ENCODE measurements at regions not wholly inside any gene's neighbourhood (a gene's known extent, or its start where the extent isn't known, plus 50 kb on each side); places are given as distances from the start of the nearest gene placed in this dataset.

- no peak for DNase-seq
Measured at GRCh38 chr1:209506101-209506500, 77.4 kb upstream of the CAMK1G start.

- DNase-seq = no peak
Measured at GRCh38 chr1:209509039-209509438, 74.5 kb upstream of the CAMK1G start.

- DNase-seq = no peak
Measured at GRCh38 chr1:209510063-209510462, 73.5 kb upstream of the CAMK1G start.

DNA sequence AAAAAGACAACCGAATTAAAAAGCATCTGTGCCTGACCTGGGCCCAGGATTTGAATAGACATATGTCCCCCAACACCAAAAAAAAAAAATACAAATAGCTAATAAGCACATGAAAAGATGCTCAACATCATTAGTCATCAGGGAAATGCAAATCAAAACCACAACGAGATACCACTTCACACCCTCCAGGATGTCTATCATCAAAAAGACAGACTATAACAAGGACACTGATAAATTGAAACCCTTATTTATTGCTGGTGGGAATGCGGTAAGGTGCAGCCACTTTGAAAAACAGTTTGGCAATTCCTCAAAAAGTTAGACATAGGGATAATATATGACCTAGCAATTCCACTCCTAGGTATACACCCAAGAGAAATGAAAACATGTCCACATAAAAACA lies 72.3 kb upstream of the CAMK1G start:
- DNase-seq = no peak

DNA sequence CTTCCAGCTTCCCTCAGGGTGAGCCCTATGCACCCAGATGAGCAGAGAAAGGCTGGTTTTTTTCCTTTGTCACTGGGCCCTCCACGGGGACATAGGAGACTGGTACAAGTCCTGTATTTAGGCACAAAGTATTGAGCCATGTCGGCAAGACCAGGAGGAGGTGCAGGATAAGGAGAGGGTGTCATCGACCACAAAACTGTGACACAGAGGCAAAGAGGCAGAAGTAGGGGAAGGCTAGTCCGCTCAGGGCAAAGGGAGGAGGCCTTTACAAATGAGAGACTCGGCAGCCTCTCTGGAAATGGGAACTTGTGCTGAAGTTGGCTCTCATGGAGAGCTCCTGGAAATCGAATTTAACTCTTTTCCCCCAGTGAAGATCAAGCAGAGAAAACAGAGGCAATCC lies 70.7 kb upstream of the CAMK1G start:
- no peak for DNase-seq

DNA sequence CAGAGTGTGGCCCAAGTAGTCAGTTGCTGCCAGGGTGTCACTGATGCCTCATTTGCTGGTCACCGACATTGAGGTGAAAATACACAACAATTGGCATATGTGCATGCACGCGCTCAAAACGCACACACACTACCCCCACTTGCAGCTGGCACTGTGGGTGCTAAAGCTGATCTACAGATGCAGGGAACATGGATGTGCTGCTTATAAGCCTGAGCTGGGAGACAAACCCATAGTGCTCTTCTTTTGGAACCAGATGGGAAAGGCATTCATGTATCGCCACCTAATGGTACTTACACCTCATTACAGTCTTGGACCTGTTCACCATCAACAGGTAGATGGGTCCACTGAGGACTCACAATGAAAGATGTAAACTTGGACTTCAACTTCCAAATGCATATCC lies 70.3 kb upstream of the CAMK1G start:
- peak; percentile 87 for DNase-seq

GRCh38 chr1:209516771-209517680 lies 66.5 kb upstream of the CAMK1G start:
- DNase-seq = no peak

DNA sequence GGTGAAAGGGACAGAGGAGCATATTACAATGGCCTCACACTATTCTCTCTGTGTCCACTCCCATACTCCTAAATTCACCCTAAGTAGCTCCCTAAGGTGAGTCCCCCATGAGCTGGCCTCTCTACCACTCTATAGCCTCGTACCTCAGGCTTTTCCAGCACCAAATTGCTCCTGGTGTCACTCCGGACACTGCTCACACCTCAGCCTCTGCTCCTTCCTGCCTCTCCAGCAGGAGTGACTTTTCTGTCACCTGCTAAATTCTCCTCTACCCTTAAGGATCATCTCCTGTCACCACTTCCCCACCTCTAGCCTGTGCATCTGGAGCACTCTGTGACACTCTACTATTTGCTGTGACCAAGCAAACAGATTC lies 65.8 kb upstream of the CAMK1G start:
- DNase-seq = no peak

DNA sequence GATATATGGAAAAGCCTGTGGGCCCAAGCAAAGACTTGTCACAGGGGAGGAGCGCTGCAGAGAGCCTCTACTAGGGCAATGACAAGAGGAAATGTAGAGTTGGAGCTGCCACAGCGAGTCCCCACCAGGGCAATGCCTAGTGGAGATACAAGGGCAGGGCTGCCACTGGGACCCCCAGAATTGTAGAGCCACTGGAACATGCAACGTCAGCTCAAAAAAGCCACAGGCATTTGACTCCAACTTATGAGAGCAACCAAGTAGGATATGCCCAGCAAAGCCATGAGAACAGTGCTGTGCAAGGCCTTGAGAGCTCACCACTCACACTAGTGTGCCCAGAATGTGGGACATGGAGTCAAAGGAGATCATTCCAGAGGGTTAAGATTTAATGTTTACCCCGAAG lies 63.7 kb upstream of the CAMK1G start:
- DNase-seq = no peak

GRCh38 chr1:209522826-209523225 lies 60.7 kb upstream of the CAMK1G start:
- no peak for DNase-seq

DNA sequence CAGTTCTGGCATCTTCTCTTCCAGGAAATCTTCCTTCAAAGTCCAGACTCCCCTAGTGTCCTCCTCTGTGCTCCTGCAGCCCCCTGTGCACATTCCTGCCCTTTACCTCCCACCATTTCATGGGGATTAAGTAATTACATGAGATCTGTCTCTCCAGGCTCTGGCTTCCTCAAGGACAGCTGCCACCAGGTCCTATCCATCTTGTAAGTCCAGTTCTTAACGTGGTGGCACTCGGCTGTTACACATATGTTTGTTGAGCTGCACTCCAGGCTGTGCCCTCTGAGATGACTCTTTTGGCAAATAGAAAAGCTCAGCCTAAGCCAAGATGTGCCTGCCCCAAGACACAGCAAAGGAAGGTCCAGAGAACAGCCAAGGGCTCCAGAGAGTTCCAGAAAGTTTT lies 57.4 kb upstream of the CAMK1G start:
- no peak for DNase-seq

DNA sequence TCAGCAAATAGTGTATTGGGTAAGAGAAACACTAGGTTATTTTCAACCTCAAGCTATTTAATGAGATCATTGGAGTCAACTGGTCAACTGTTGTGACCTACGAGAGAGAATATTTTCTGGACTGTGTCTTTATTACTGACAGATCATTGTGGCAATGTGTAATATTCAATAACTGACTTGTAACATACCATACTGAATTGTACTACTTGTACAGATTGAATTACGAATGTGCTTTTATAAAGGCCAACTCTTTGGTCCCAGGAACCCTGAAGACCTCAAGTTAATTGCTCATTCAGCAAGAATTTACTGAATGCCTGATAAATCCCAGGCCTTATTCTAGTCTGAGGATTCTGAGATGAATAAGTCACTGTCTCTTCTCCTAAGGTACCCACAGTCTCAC lies 56.1 kb upstream of the CAMK1G start:
- DNase-seq = no peak

GRCh38 chr1:209527993-209528717 lies 55.4 kb upstream of the CAMK1G start:
- no peak for DNase-seq

GRCh38 chr1:209529233-209529632 lies 54.3 kb upstream of the CAMK1G start:
- no peak for DNase-seq

GRCh38 chr1:209531006-209531405 lies 52.5 kb upstream of the CAMK1G start:
- no peak for DNase-seq

DNA sequence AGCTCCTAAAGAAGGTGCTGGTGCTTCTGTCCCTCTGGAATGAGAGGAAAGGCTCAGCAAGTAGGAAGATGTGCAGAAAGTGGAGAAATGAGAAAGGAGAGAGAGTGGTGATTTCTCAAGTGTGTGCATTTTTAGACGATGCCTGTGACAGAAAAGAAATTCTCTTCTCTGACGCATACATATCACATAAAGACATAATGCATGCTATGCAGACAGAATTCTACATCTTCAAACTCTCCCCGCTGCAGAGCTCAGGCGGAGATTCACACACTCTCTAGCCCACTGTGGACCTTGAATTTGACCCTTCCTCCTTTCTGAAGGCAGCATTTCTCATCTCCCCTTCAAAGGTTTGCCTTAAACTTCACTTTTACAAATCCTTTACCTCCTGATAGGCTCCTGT lies 52.0 kb upstream of the CAMK1G start:
- no peak for DNase-seq

Measured in NCI-H1694 treated with DMSO at 0.1 percent for 48 hours (cell line).